ENCODE measurements at regions not wholly inside any gene's neighbourhood (a gene's known extent, or its start where the extent isn't known, plus 50 kb on each side); places are given as distances from the start of the nearest gene placed in this dataset.

- Mint-ChIP-seq H3K4me3 (no peak overlapping the region), H3K36me3 (ENCODE audit: low read depth) (no peaks in the 10 kb centered on the region), H3K27ac (no peak overlapping the region), H3K27me3 (ENCODE audit: low read depth) (no peaks in the 10 kb centered on the region), H3K9me3 (no peaks in the 10 kb centered on the region), H3K4me1 (ENCODE audit: low read depth) (no peaks in the 10 kb centered on the region)
- no peak for DNase-seq (ENCODE audit: low spot score)
Measured at GRCh38 chr5:91534332-91534731, 151.2 kb upstream of the ARRDC3 start.

DNA sequence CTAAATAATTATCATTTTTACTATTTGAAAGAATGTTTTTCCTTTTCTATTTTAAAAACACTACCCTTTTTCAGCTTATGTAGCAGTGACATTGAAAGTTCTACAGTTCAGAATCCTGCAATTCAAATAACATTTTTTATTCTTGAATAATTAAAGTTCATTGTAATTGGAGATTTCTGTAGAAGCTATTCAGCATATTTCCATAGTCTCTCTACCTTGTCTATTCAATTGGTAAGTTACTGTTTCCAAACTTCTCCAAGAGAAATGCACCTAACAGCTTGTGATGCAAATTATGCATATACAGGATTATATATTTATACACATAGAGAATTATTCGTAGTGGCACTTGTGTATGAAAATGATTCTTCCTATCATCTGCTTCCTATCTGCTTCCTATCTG lies 149.7 kb upstream of the ARRDC3 start:
- DNase-seq (ENCODE audit: low spot score): no peak
- Mint-ChIP-seq H3K27ac (no peak overlapping the region), H3K4me1 (ENCODE audit: low read depth) (no peaks in the 10 kb centered on the region), H3K4me3 (no peak overlapping the region), H3K9me3 (no peaks in the 10 kb centered on the region), H3K27me3 (ENCODE audit: low read depth) (no peaks in the 10 kb centered on the region), H3K36me3 (ENCODE audit: low read depth) (no peaks in the 10 kb centered on the region)

DNA sequence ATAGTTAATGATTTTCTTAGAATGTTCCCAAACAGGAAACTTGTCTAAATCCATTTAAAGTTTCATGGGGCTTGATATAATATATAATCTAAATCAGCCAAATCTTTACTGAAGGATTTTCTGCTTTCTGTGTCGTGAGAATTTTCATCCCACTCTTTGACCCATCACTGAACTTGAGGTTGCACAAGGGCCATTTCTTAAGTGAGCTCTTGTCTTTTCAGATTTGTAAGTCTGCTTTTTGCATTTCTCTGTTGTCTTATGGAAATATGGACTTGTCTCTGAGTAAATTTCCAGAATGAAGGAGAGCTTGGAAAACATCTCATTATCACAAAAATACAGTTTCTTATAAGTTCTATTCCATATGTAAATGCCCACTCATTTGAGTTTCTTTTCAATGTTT lies 149.2 kb upstream of the ARRDC3 start:
- H3K27ac Mint-ChIP-seq: no peak overlapping the region
- no peak overlapping the region for H3K4me3 Mint-ChIP-seq
- DNase-seq (ENCODE audit: low spot score): no peak
- no peaks in the 10 kb centered on the region for H3K27me3 Mint-ChIP-seq (ENCODE audit: low read depth)
- H3K4me1 Mint-ChIP-seq (ENCODE audit: low read depth): no peaks in the 10 kb centered on the region
- no peaks in the 10 kb centered on the region for H3K36me3 Mint-ChIP-seq (ENCODE audit: low read depth)
- H3K9me3 Mint-ChIP-seq: no peaks in the 10 kb centered on the region

DNA sequence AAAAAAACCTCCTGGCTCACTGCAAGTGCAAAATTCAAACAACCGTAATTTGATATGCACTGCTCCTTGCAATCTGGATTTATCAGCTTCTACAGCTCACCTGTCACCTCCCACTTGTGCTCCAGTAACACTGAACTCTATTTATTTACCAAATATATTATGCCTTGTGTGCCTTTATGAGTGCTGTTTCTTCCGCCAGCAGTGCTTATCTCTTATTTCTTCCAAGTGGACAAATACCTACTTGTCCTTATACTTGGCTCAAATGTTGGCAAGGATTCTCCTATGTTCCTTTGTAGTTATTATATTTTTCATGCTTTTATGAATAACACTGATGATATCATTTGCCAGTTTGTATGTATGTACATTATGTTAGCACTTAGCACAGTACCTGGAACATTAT lies 145.7 kb upstream of the ARRDC3 start:
- no peaks in the 10 kb centered on the region for H3K9me3 Mint-ChIP-seq
- H3K27ac Mint-ChIP-seq: no peak overlapping the region
- H3K4me3 Mint-ChIP-seq: no peak overlapping the region
- DNase-seq (ENCODE audit: low spot score): no peak
- no peaks in the 10 kb centered on the region for H3K36me3 Mint-ChIP-seq (ENCODE audit: low read depth)
- H3K27me3 Mint-ChIP-seq (ENCODE audit: low read depth): no peaks in the 10 kb centered on the region
- no peaks in the 10 kb centered on the region for H3K4me1 Mint-ChIP-seq (ENCODE audit: low read depth)

DNA sequence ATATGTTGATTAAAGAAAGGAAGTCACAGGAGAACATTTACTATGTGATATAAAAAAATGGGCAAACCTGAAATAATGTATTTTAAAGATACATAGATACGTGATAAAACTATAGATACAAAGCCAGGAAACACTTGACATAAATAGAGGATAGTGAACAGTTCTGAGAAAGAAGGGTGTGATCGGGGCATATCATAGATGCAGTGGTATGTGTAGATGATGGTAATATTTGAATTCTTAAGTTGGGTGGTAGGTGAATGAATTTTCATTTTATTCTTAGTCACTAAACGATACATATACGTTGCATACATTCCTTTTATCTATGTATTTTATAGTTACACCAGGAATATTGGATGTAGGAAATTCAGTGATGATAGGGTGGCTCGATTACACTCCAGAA lies 138.7 kb upstream of the ARRDC3 start:
- Mint-ChIP-seq H3K36me3 (ENCODE audit: low read depth) (no peaks in the 10 kb centered on the region), H3K9me3 (no peaks in the 10 kb centered on the region), H3K4me3 (no peak overlapping the region), H3K27ac (no peak overlapping the region), H3K27me3 (ENCODE audit: low read depth) (no peaks in the 10 kb centered on the region), H3K4me1 (ENCODE audit: low read depth) (no peaks in the 10 kb centered on the region)
- no peak for DNase-seq (ENCODE audit: low spot score)

GRCh38 chr5:91521334-91521733 lies 138.2 kb upstream of the ARRDC3 start:
- Mint-ChIP-seq H3K27me3 (ENCODE audit: low read depth) (no peaks in the 10 kb centered on the region), H3K4me3 (no peak overlapping the region), H3K9me3 (no peaks in the 10 kb centered on the region), H3K4me1 (ENCODE audit: low read depth) (no peaks in the 10 kb centered on the region), H3K27ac (no peak overlapping the region), H3K36me3 (ENCODE audit: low read depth) (no peaks in the 10 kb centered on the region)
- no peak for DNase-seq (ENCODE audit: low spot score)

- Mint-ChIP-seq H3K4me3 (no peak overlapping the region), H3K9me3 (no peaks in the 10 kb centered on the region), H3K27me3 (ENCODE audit: low read depth) (no peaks in the 10 kb centered on the region), H3K4me1 (ENCODE audit: low read depth) (no peaks in the 10 kb centered on the region), H3K27ac (no peak overlapping the region), H3K36me3 (ENCODE audit: low read depth) (no peaks in the 10 kb centered on the region)
- no peak for DNase-seq (ENCODE audit: low spot score)
Measured at GRCh38 chr5:91514400-91514799, 131.3 kb upstream of the ARRDC3 start.

DNA sequence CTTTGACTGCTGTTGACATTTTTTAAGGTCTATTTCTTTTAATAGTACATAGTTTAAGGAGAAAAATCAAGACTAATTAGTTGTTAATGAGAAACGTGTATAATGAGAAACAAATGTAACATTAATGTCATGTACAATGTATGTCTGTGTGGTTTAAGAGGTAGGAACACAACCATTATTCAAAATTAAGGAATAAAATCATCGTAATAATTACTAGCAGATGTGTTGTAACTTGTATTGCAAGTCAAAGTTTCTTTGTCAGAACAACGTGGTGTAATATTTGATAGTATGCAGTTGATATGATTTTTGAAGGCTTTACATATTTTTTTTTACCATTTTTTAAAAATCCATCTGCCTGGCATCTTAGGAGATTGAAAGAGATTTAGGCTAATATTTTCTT lies 120.2 kb upstream of the ARRDC3 start:
- Mint-ChIP-seq H3K4me3 (no peak overlapping the region), H3K27me3 (ENCODE audit: low read depth) (peaks cover 3% of the 10 kb centered on the region), H3K36me3 (ENCODE audit: low read depth) (no peaks in the 10 kb centered on the region), H3K4me1 (ENCODE audit: low read depth) (no peaks in the 10 kb centered on the region), H3K27ac (no peak overlapping the region), H3K9me3 (no peaks in the 10 kb centered on the region)
- DNase-seq (ENCODE audit: low spot score): no peak

DNA sequence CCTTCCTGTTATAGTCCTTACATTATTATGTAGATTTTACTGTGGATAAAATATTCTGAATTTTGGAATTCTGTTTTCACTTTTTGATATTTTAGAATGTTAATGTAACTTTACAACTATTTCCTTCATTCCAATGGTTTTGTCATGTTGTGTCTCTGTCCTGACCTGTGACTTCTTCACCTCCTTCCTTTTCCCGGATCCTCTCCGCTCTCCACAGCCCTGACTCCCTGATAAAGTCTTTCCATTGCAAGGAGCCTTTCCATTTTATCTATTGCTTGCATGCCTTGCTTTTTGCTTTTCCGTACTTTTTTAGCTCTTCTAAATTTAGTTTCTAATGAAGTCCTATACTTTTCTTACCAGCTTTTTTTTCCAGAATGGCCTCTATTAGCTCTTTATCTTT lies 117.6 kb upstream of the ARRDC3 start:
- DNase-seq (ENCODE audit: low spot score): no peak
- H3K36me3 Mint-ChIP-seq (ENCODE audit: low read depth): no peaks in the 10 kb centered on the region
- peaks cover 3% of the 10 kb centered on the region for H3K27me3 Mint-ChIP-seq (ENCODE audit: low read depth)
- no peaks in the 10 kb centered on the region for H3K4me1 Mint-ChIP-seq (ENCODE audit: low read depth)
- no peak overlapping the region for H3K27ac Mint-ChIP-seq
- H3K4me3 Mint-ChIP-seq: no peak overlapping the region
- H3K9me3 Mint-ChIP-seq: no peaks in the 10 kb centered on the region

GRCh38 chr5:91499943-91500531 lies 116.9 kb upstream of the ARRDC3 start:
- Mint-ChIP-seq H3K4me1 (ENCODE audit: low read depth) (no peaks in the 10 kb centered on the region), H3K9me3 (no peaks in the 10 kb centered on the region), H3K27me3 (ENCODE audit: low read depth) (peaks cover 3% of the 10 kb centered on the region), H3K27ac (no peak overlapping the region), H3K4me3 (no peak overlapping the region), H3K36me3 (ENCODE audit: low read depth) (no peaks in the 10 kb centered on the region)
- DNase-seq (ENCODE audit: low spot score): no peak

DNA sequence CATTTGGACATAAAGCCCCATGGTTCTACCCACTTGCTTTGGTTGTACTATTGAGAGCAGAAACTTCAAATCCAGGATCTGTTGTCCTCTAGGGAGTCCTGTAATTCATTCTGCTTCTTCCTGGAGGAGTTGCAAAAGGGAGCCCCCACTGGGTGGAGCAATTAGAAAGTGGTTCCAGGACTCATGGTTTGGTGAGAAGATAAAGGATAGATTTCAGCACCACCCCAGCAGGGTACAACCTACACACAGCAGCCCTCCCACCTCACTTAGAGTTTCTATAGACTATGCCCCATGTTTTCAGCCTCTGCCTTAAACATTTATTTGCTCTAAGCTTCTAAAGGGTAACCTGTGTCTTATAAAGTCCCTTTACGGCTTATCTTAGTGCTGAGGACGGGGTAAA lies 112.6 kb upstream of the ARRDC3 start:
- H3K4me1 Mint-ChIP-seq (ENCODE audit: low read depth): peaks cover 3% of the 10 kb centered on the region
- no peak overlapping the region for H3K27ac Mint-ChIP-seq
- no peaks in the 10 kb centered on the region for H3K9me3 Mint-ChIP-seq
- H3K4me3 Mint-ChIP-seq: no peak overlapping the region
- H3K36me3 Mint-ChIP-seq (ENCODE audit: low read depth): no peaks in the 10 kb centered on the region
- DNase-seq (ENCODE audit: low spot score): no peak
- H3K27me3 Mint-ChIP-seq (ENCODE audit: low read depth): no peaks in the 10 kb centered on the region

GRCh38 chr5:91494447-91494996 lies 111.4 kb upstream of the ARRDC3 start:
- Mint-ChIP-seq H3K4me1 (ENCODE audit: low read depth) (peaks cover 3% of the 10 kb centered on the region), H3K9me3 (no peaks in the 10 kb centered on the region), H3K36me3 (ENCODE audit: low read depth) (no peaks in the 10 kb centered on the region), H3K27me3 (ENCODE audit: low read depth) (no peaks in the 10 kb centered on the region), H3K4me3 (no peak overlapping the region), H3K27ac (no peak overlapping the region)
- no peak for DNase-seq (ENCODE audit: low spot score)

GRCh38 chr5:91493086-91493485 lies 110.0 kb upstream of the ARRDC3 start:
- H3K4me1 Mint-ChIP-seq (ENCODE audit: low read depth): peaks cover 3% of the 10 kb centered on the region
- H3K9me3 Mint-ChIP-seq: no peaks in the 10 kb centered on the region
- DNase-seq (ENCODE audit: low spot score): no peak
- peaks cover 4% of the 10 kb centered on the region for H3K27me3 Mint-ChIP-seq (ENCODE audit: low read depth)
- no peak overlapping the region for H3K27ac Mint-ChIP-seq
- no peaks in the 10 kb centered on the region for H3K36me3 Mint-ChIP-seq (ENCODE audit: low read depth)
- no peak overlapping the region for H3K4me3 Mint-ChIP-seq

DNA sequence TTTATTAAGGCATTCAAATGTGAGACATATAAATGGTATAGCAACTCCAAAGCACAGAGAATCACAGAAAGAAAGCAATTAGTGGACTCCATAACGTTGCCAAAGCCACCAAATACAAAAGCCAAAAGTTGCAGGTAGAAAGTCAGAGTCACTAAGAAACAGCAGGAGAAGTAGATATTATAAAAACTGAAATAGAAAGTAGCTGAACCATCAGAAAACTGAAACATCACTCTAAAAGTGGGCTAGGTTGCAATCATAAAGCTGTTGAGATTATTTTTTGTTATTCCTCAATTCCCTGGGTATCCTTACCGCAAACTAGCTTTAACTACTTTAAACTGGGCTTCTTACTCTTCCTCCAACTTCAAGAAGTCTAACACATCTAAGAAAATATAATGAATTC lies 108.1 kb upstream of the ARRDC3 start:
- Mint-ChIP-seq H3K4me3 (no peak overlapping the region), H3K27ac (no peak overlapping the region), H3K27me3 (ENCODE audit: low read depth) (peaks cover 6% of the 10 kb centered on the region), H3K4me1 (ENCODE audit: low read depth) (peaks cover 3% of the 10 kb centered on the region), H3K36me3 (ENCODE audit: low read depth) (no peaks in the 10 kb centered on the region), H3K9me3 (no peaks in the 10 kb centered on the region)
- no peak for DNase-seq (ENCODE audit: low spot score)

DNA sequence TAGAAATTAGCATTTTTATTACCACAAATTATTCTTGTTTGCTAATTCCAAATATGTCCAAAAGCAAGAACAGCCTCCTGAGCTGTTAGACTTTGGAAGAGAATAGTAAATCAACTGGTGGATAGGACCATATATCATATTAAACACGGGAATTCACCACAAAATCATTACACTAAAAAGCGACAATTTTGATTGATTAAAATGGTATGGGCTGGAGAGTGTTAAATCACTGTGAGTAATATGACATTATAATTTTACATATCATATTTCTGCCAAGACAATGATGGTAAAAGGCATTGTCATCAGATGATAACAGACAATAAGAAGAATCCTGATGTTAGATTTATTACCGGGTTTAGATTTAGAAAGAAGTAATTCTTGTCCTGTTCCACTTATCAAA lies 107.2 kb upstream of the ARRDC3 start:
- Mint-ChIP-seq H3K27ac (no peak overlapping the region), H3K36me3 (ENCODE audit: low read depth) (no peaks in the 10 kb centered on the region), H3K9me3 (no peaks in the 10 kb centered on the region), H3K27me3 (ENCODE audit: low read depth) (peaks cover 6% of the 10 kb centered on the region), H3K4me3 (no peak overlapping the region), H3K4me1 (ENCODE audit: low read depth) (peaks cover 3% of the 10 kb centered on the region)
- no peak for DNase-seq (ENCODE audit: low spot score)
